Fibroblast of skin of back (primary cell): ENCODE measurements at regions not wholly inside any gene's neighbourhood (a gene's known extent, or its start where the extent isn't known, plus 50 kb on each side); places are given as distances from the start of the nearest gene placed in this dataset.

Source experiments
- DNase-seq: peaks from one replicate; pipeline ENCODE4 v3.0.0-alpha.2; 2013

- DNase-seq: no peak
These were observed 57.4 kb downstream of the IGLL1 start for GRCh38 chr22:23522623-23523251.

DNA sequence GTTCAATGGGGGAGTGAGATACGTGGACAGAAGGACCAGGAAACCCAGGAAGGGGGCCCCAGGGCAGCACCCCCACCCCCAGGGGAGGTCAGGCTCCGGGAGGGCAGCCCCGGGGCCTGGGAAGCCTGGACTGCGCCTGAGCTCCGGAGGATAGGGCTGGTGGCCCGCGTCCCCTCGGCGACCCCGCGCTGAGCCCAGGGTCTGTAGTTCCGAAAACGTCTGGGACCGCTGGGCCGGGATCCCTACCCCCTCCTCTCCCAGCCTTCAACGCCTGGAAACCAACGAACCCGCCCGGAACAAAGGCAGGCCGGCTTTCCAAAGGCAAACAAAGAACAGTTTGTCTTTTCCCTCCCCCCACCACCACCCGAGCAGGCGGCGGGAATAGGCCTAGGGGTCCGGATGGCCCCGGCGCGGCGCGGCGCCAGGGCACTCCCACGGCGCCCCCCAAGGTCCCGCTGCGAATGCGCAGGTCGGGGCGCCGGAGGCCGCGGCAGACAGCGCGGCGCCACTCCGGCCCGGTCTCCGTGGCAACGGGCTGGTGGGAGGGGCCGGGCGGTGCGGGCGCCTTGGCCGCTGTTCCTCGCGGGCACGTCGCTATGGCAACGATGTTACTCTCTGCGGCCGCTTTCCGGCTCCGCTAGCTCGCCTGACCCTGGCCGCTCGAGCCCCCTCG lies 58.5 kb downstream of the IGLL1 start:
- DNase-seq: peak; percentile 89

DNA sequence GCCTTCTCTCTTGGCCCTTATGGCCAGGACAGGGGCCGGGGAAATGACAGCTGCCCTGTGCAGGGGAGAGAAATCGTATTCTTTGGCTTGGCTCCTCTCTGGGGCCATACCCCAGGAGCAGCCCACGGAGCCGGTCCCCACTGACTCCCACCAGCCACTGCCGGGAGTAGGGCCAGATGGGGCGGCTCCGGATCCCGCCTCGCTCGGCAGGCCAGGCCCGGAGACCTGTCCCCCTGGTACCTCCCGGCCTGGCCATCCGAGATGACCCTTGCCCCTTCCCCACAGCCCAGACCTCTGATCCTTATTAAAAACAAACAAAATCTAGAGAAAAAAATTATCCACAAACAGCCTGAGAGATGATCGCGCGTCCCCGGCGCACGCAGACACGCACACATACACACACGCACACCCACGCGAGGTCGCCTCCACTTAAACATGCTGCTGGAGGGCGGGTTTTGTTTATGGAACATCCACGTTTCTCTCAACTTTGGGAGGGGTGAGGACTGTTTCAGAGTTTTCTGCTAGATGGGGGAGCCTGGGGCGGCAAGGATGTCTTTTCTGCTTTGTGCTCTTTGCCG lies 59.1 kb downstream of the IGLL1 start:
- DNase-seq: no peak

GRCh38 chr22:23519442-23520157 lies 60.5 kb downstream of the IGLL1 start:
- DNase-seq: no peak

- no peak for DNase-seq
These were observed 61.5 kb downstream of the IGLL1 start for GRCh38 chr22:23518376-23519187.

DNA sequence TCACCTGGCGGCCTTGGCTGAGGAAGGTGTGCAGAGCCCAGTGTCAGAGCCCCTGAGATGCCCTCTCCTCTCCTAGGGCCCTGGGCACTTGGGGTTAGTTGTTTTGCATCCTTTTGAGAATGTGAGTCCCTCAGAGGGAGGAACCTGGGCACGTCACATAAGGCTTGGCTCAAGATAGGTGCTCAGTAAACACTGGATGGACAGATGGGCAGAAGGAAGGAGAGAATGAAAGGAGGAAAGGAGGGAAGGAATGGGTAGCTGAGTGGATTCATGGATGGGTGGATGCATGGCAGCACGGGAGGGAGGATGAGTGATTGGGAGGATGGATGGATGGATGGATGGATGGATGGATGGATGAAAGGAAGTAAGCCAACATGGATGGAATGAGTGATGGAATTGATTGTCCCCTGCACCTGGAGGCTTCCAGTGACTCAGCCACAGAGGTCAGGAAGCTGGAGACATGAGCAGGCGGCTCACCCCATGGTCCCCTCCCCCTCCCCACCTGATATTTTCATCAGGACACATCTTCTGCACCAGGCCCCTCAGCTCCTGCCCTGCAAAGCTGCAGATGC lies 62.2 kb downstream of the IGLL1 start:
- no peak for DNase-seq

DNA sequence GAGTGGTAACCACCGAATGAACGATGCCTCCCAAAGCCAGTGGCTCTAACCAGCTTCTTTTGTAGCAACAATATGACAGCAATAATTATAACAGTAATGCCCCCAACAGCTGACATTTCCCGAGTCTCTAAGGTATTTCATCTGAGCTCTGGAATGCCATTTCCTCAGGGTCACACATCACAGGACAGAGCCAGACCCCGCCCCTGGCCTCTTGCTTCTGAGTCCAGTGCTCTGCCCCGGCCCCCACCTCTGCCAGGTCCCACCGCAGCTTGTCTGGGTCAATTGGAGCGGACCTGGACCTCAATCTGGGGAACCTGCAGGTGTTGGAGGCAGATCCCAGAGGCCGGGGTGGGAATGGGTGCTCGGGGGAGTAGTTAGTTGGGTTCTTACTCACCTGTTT lies 63.8 kb downstream of the IGLL1 start:
- DNase-seq: no peak

DNA sequence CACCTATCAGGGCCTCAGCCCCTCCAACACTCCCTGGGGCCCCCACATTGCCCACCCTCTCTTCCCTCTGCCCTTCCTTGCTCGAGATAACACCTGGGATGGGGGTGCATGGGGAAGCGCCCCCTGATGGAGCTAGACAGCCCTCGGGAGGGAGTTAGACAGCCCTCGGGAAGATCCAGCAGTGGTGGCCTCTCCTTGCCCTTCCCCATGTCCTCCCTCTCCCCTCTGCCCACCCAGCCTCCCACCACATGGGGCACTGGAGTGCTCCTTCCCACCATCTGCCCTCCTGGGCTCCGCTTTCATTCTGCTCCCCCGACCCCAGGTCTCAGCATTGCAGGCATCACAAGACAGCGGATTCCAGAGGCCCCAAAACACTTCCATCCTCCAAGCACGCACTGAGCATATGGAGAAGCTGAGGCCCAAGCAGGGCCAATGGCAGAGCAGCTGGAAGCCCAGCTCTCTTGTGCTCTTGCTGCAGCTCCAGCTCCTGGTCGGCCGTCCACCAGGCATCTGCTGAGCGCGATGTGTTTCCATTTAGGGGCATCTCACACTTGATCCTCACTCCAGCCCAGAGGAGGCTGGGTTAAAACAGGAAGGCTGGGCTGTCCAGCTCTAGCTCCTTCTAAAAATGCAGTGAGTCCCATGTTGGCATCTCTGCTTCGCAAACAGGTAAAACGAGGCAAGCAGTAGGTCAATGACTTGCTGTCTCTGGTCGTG lies 65.6 kb downstream of the IGLL1 start:
- no peak for DNase-seq

GRCh38 chr22:23513705-23514104 lies 66.4 kb downstream of the IGLL1 start:
- DNase-seq: no peak

DNA sequence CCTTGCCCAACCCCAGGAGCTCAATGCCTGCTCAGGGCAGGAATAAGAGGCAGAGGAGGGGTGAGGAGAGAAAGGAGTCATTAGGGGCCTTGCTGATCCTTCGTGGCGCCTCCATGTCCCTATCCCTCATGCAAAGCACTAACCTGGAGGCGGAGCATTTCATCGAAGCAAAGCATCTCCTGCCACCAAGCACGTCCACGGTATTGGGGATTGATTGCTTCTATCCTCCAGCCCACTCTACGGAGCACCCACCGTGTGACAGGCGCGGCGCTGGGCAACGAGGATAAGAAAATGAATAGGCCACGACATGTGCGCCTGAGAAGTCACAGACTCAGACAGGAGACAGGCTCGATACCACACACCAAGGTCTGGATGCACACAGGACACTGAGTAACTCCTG lies 67.0 kb downstream of the IGLL1 start:
- DNase-seq: no peak

DNA sequence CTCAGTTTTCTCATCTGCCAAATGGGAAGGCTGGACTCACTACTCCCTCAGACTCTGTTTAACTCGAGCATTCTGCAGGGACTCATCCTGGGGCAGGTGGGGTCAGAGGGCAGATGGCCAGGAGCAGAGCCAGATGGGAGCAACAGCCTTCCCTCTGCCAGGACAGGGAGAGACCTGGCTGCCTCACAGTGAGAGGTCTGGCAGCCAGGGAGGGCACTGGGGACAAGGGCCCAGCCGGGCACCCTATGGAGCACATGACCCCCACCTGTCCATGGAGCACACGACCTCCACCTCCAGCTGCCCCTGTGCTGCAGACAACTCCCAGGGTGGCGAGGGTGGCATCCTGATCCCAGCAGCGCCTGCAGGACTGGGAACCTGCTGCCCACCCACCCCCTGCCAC lies 67.4 kb downstream of the IGLL1 start:
- DNase-seq: no peak

DNA sequence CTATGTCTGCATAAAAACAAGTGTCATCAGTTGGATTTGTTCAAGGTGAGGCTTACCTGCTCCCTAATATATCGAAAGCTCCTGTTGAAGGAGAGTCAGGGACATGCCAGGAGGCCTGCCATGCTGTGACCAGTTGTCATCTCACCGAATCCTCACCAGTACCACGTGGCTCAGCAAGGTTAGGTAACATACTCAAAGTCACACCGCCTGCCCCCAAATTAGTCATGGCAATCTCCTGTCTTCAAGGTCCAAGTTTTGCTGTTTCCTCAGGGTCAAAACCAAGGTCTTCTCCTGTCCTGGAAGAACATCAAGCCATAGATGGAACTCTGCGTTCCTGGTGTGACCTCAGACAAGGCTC lies 67.8 kb downstream of the IGLL1 start:
- no peak for DNase-seq

- no peak for DNase-seq
These were observed 68.3 kb downstream of the IGLL1 start for GRCh38 chr22:23511627-23512347.

GRCh38 chr22:23509571-23510302 lies 70.4 kb downstream of the IGLL1 start:
- DNase-seq: peak; percentile 71

- DNase-seq: no peak
These were observed 75.6 kb downstream of the IGLL1 start for GRCh38 chr22:23504516-23504915.

GRCh38 chr22:23503736-23504440 lies 76.2 kb downstream of the IGLL1 start:
- no peak for DNase-seq

- DNase-seq: no peak
These were observed 76.9 kb downstream of the IGLL1 start for GRCh38 chr22:23503142-23503541.

DNA sequence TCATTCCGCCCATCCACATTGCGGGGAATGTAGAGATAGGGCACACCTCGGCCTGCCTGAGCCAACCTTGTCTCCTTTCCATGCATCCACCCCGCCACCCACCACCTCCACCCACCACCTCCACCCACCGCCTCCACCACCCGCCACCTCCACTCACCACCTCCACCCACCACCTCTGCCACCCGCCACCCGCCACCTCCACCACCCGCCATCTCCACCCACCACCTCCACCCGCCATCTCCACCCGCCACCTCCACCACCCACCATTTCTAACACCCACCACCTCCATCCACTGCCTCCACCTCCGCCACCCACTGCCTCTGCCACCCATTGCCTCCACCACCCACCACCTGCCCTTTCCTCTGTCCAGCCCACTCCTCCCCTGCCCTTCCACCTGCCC lies 78.4 kb downstream of the IGLL1 start:
- no peak for DNase-seq

- DNase-seq: no peak
These were observed 78.8 kb downstream of the IGLL1 start for GRCh38 chr22:23501261-23501619.
